Smooth muscle cell (in vitro differentiated cells): ENCODE measurements at regions not wholly inside any gene's neighbourhood (a gene's known extent, or its start where the extent isn't known, plus 50 kb on each side); places are given as distances from the start of the nearest gene placed in this dataset.

Experiments used
- DNase-seq: peaks from one replicate; lab custom pipeline; 2025; ENCODE audit not compliant: unreplicated experiment; lab: John Stamatoyannopoulos, UW
- H2AFZ ChIP-seq: fragments of 200-600 bp; sonication (generic); 2 replicates; pipeline ENCODE4 v1.6.0; 2016; ENCODE audit warnings: antibody characterized with exemption, low read depth, mild to moderate bottlenecking
- H3F3A ChIP-seq: fragments of 200-600 bp; sonication (generic); 2 replicates; pipeline ENCODE4 v1.6.0; 2017; ENCODE audit warnings: antibody characterized with exemption, low read depth
- H3K27ac ChIP-seq: fragments of 200-600 bp; sonication (generic); 2 replicates; pipeline ENCODE4 v1.5.1; 2016; ENCODE audit warnings: low read depth, mild to moderate bottlenecking
- H3K27me3 ChIP-seq: fragments of 200-600 bp; sonication (generic); 2 replicates; pipeline ENCODE4 v1.6.1; 2016; ENCODE audit warnings: low read depth, mild to moderate bottlenecking
- H3K36me3 ChIP-seq: fragments of 200-600 bp; sonication (generic); 2 replicates; pipeline ENCODE4 v1.5.1; 2016; ENCODE audit warnings: low read depth
- H3K4me1 ChIP-seq: fragments of 200-600 bp; sonication (generic); 2 replicates; pipeline ENCODE4 v1.5.1; 2016; ENCODE audit warnings: low read depth
- H3K4me2 ChIP-seq: fragments of 200-600 bp; sonication (generic); 2 replicates; pipeline ENCODE4 v1.6.0; 2016; ENCODE audit warnings: mild to moderate bottlenecking
- H3K4me3 ChIP-seq: fragments of 200-600 bp; sonication (generic); 2 replicates; pipeline ENCODE4 v1.5.1; 2016; ENCODE audit warnings: mild to moderate bottlenecking
- H3K79me2 ChIP-seq: fragments of 200-600 bp; sonication (generic); 2 replicates; pipeline ENCODE4 v1.6.0; 2016; ENCODE audit warnings: low read depth, mild to moderate bottlenecking
- H3K9ac ChIP-seq: fragments of 200-600 bp; sonication (generic); 2 replicates; pipeline ENCODE4 v1.6.0; 2016; ENCODE audit warnings: low read depth
- H3K9me3 ChIP-seq: fragments of 200-600 bp; sonication (generic); replicated peaks from 2 replicates; pipeline ENCODE4 v1.5.1; 2016; ENCODE audit warnings: low read depth
- H4K20me1 ChIP-seq: fragments of 200-600 bp; sonication (generic); 2 replicates; pipeline ENCODE4 v1.6.0; 2016; ENCODE audit warnings: low read depth
- WGBS: methylation state at CpG from one replicate; pipeline ENCODE4 v1.1.7; 2016; ENCODE audit warnings: low lambda C conversion rate; 5-methylcytosine and 5-hydroxymethylcytosine counted together
- TF ChIP-seq, protein P1 (sequence below): fragments of 200-600 bp; sonication (generic); IDR thresholded peaks from 2 replicates; pipeline ENCODE4 v1.5.1; 2017; ENCODE audit warnings: borderline replicate concordance, mild to moderate bottlenecking, antibody characterized with exemption; ENCODE audit not compliant: insufficient read depth, poor library complexity, severe bottlenecking

DNA sequence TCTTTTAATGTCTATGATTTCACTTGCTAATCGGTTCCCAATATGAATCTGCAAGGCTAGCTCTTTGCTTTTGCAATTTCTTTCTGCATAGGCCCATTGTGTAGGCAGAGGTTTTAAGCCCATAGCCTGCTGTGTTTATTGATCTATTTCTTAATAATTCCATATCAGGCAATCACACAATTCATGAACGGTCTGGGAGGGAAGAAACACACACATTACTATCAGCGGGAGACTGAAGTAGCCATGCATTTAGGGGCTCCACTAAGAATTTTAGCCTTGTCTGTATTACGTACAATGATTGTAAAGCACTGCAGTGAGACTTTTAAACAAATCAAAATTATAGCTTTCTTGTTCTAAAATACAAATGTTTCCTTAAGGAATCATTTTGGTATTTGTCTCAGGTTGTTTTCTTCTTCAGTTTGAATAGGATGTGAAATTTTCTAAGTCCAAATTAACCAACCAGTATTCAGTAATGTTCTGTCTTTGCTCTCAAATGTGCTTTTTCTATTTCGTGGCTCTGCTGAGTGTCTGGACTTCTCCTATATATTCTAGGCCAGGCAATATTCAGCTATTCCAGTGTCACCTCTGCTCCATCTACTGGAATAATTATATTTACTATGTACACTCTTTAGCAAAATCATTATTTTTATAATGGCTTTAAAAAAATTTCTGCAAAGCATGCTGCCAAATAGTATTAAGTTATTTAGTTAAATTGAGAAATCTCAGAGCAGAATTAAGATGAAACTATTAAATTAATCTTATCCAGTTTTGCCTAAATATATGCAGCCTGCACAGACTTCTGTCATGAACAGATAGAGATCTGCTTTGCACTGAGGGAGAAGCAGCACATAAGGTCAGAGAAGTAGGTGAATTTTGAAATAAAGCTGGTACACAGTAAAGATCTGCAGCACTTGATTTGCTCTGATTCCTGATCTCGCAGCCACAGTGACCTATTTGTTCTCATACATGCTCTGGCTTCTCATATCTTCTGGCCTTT, 103.0 kb upstream of the NAALADL2 start:
- Histone ChIP-seq H4K20me1 (no peaks in the 10 kb centered on the region), H2AFZ (no peak overlapping the region), H3K36me3 (no peaks in the 10 kb centered on the region), H3K27ac (no peak overlapping the region), H3F3A (no peaks in the 10 kb centered on the region), H3K9ac (no peak overlapping the region), H3K9me3 (no peaks in the 10 kb centered on the region), H3K79me2 (no peaks in the 10 kb centered on the region), H3K4me3 (no peak overlapping the region), H3K4me2 (no peak overlapping the region), H3K4me1 (no peaks in the 10 kb centered on the region), H3K27me3 (no peaks in the 10 kb centered on the region)
- TF ChIP-seq, protein P1, sequence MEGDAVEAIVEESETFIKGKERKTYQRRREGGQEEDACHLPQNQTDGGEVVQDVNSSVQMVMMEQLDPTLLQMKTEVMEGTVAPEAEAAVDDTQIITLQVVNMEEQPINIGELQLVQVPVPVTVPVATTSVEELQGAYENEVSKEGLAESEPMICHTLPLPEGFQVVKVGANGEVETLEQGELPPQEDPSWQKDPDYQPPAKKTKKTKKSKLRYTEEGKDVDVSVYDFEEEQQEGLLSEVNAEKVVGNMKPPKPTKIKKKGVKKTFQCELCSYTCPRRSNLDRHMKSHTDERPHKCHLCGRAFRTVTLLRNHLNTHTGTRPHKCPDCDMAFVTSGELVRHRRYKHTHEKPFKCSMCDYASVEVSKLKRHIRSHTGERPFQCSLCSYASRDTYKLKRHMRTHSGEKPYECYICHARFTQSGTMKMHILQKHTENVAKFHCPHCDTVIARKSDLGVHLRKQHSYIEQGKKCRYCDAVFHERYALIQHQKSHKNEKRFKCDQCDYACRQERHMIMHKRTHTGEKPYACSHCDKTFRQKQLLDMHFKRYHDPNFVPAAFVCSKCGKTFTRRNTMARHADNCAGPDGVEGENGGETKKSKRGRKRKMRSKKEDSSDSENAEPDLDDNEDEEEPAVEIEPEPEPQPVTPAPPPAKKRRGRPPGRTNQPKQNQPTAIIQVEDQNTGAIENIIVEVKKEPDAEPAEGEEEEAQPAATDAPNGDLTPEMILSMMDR = no peak
- 92% methylated on average over 6 of the region's 6 CpGs for WGBS
- DNase-seq = no peak

DNA sequence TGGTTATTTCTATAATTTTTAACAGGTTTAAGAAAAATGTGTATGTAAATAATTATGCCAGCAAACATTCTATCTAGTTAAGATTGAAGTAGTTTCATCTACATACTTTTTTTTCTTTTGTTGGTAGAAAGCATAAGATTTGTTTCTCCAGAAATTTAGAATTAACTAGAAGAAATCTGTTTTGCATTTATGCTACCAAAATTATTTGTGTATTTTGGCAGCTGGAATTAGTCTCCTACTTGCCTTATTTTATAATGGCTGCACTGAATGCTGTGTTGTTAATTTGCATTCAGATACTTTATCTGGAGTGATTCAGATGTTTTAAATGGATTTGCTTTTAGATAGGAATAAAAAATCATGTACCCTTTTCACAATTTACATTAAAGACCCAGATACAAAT, 100.2 kb upstream of the NAALADL2 start:
- Histone ChIP-seq H3K79me2 (no peaks in the 10 kb centered on the region), H3K4me3 (no peak overlapping the region), H3K9ac (no peak overlapping the region), H3K9me3 (no peaks in the 10 kb centered on the region), H4K20me1 (no peaks in the 10 kb centered on the region), H2AFZ (no peak overlapping the region), H3K4me1 (no peaks in the 10 kb centered on the region), H3K4me2 (no peak overlapping the region), H3K36me3 (no peaks in the 10 kb centered on the region), H3K27ac (no peak overlapping the region), H3F3A (no peaks in the 10 kb centered on the region), H3K27me3 (no peaks in the 10 kb centered on the region)
- TF ChIP-seq, protein P1 = no peak
- DNase-seq = no peak

DNA sequence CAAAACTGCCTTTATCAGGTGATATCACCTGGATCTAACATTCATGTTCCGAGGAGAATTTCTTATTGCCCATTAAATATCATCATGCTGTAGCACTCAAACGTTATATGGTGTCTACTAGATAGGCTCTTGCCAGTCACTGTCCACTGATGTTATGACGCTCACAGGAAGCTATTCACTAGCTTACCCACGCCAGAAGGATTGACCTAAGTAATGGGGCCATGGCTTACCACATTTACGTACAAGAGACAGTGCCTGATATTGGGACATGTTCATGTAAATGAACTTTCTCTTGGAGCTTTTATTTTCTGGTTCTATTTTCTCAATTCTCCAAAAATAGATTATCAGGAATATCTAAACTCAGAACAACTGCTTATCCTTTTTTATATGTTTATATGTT, 91.7 kb upstream of the NAALADL2 start:
- TF ChIP-seq, protein P1 = no peak
- H3K9ac ChIP-seq = no peak overlapping the region
- no peaks in the 10 kb centered on the region for H3K9me3 ChIP-seq
- no peak overlapping the region for H3K27ac ChIP-seq
- H3F3A ChIP-seq = no peaks in the 10 kb centered on the region
- no peaks in the 10 kb centered on the region for H3K27me3 ChIP-seq
- DNase-seq = no peak
- no peak overlapping the region for H2AFZ ChIP-seq
- no peak overlapping the region for H3K4me2 ChIP-seq
- no peaks in the 10 kb centered on the region for H3K4me1 ChIP-seq
- H3K4me3 ChIP-seq = no peak overlapping the region
- no peaks in the 10 kb centered on the region for H3K79me2 ChIP-seq
- WGBS = 75% methylated on average over 5 of the region's 5 CpGs
- no peaks in the 10 kb centered on the region for H4K20me1 ChIP-seq
- H3K36me3 ChIP-seq = no peaks in the 10 kb centered on the region
